ENCODE measurements at regions not wholly inside any gene's neighbourhood (a gene's known extent, or its start where the extent isn't known, plus 50 kb on each side); places are given as distances from the start of the nearest gene placed in this dataset.

- H3K36me3 Mint-ChIP-seq (ENCODE audit: low read depth), result no peaks in the 10 kb centered on the region
- no peaks in the 10 kb centered on the region for H3K4me1 Mint-ChIP-seq
- H3K27me3 Mint-ChIP-seq (ENCODE audit: low read depth, poor library complexity), result no peaks in the 10 kb centered on the region
- peaks cover 44% of the 10 kb centered on the region for H3K9me3 Mint-ChIP-seq
- no peak for DNase-seq
- no peak overlapping the region for H3K27ac Mint-ChIP-seq
- no peak overlapping the region for H3K4me3 Mint-ChIP-seq
- TF ChIP-seq CTCF (IDR thresholded peaks at IDR 0.05), result no peak
Observed at GRCh38 chr5:42337607-42338006, 85.6 kb upstream of the GHR start.

GRCh38 chr5:42338136-42338535 lies 85.1 kb upstream of the GHR start:
- Mint-ChIP-seq H3K36me3 (ENCODE audit: low read depth) (no peaks in the 10 kb centered on the region), H3K27me3 (ENCODE audit: low read depth, poor library complexity) (no peaks in the 10 kb centered on the region), H3K27ac (no peak overlapping the region), H3K9me3 (peaks cover 42% of the 10 kb centered on the region), H3K4me1 (no peaks in the 10 kb centered on the region), H3K4me3 (no peak overlapping the region)
- TF ChIP-seq CTCF (IDR thresholded peaks at IDR 0.05), result no peak
- no peak for DNase-seq

GRCh38 chr5:42349163-42349562 lies 74.1 kb upstream of the GHR start:
- no peak for DNase-seq
- no peak overlapping the region for H3K27ac Mint-ChIP-seq
- no peaks in the 10 kb centered on the region for H3K36me3 Mint-ChIP-seq (ENCODE audit: low read depth)
- no peak for TF ChIP-seq CTCF (IDR thresholded peaks at IDR 0.05)
- no peaks in the 10 kb centered on the region for H3K4me1 Mint-ChIP-seq
- H3K27me3 Mint-ChIP-seq (ENCODE audit: low read depth, poor library complexity), result no peaks in the 10 kb centered on the region
- peaks cover 33% of the 10 kb centered on the region for H3K9me3 Mint-ChIP-seq
- no peak overlapping the region for H3K4me3 Mint-ChIP-seq

- no peak overlapping the region for H3K4me3 Mint-ChIP-seq
Observed at GRCh38 chr5:42351956-42352355, 71.3 kb upstream of the GHR start.

GRCh38 chr5:42360056-42360455 lies 63.2 kb upstream of the GHR start:
- DNase-seq, result no peak
- no peaks in the 10 kb centered on the region for H3K4me1 Mint-ChIP-seq
- H3K27ac Mint-ChIP-seq, result peak overlapping the region; percentile 40
- no peak overlapping the region for H3K4me3 Mint-ChIP-seq
- peaks cover 17% of the 10 kb centered on the region for H3K9me3 Mint-ChIP-seq
- no peaks in the 10 kb centered on the region for H3K27me3 Mint-ChIP-seq (ENCODE audit: low read depth, poor library complexity)
- TF ChIP-seq CTCF (IDR thresholded peaks at IDR 0.05), result no peak
- no peaks in the 10 kb centered on the region for H3K36me3 Mint-ChIP-seq (ENCODE audit: low read depth)

More at GRCh38 chr5:42351956-42352355, 71.3 kb upstream of the GHR start:
- no peak for DNase-seq
- Mint-ChIP-seq H3K27me3 (ENCODE audit: low read depth, poor library complexity) (no peaks in the 10 kb centered on the region), H3K4me1 (no peaks in the 10 kb centered on the region), H3K9me3 (peaks cover 33% of the 10 kb centered on the region), H3K27ac (no peak overlapping the region), H3K36me3 (ENCODE audit: low read depth) (no peaks in the 10 kb centered on the region)
- TF ChIP-seq CTCF (IDR thresholded peaks at IDR 0.05), result no peak

- DNase-seq, result no peak
- Mint-ChIP-seq H3K4me3 (no peak overlapping the region), H3K27me3 (ENCODE audit: low read depth, poor library complexity) (no peaks in the 10 kb centered on the region), H3K9me3 (peaks cover 16% of the 10 kb centered on the region), H3K4me1 (no peaks in the 10 kb centered on the region), H3K27ac (no peak overlapping the region), H3K36me3 (ENCODE audit: low read depth) (no peaks in the 10 kb centered on the region)
- no peak for TF ChIP-seq CTCF (IDR thresholded peaks at IDR 0.05)
Observed at GRCh38 chr5:42360616-42361314, 62.5 kb upstream of the GHR start.
